GM12873 (cell line): ENCODE measurements at regions not wholly inside any gene's neighbourhood (a gene's known extent, or its start where the extent isn't known, plus 50 kb on each side); places are given as distances from the start of the nearest gene placed in this dataset.

ENCODE experiments used
- CTCF ChIP-seq: IDR thresholded peaks from 2 replicates; pipeline ENCODE4 v1.5.1; 2012; ENCODE audit warnings: low read depth, mild to moderate bottlenecking, moderate library complexity, low read length, control low read depth; ENCODE audit not compliant: insufficient read depth; ENCODE audit errors: missing control alignments

- TF ChIP-seq CTCF, result no peak
These were observed 76.7 kb upstream of the FAM9C start for GRCh38 chrX:13121020-13121555.

- TF ChIP-seq CTCF, result no peak
These were observed 75.6 kb upstream of the FAM9C start for GRCh38 chrX:13120017-13120416.

GRCh38 chrX:13119386-13119785 lies 75.0 kb upstream of the FAM9C start:
- no peak for TF ChIP-seq CTCF

- TF ChIP-seq CTCF, result no peak
These were observed 70.9 kb upstream of the FAM9C start for GRCh38 chrX:13115146-13115855.

GRCh38 chrX:13112499-13112898 lies 68.1 kb upstream of the FAM9C start:
- no peak for TF ChIP-seq CTCF

- no peak for TF ChIP-seq CTCF
These were observed 66.3 kb upstream of the FAM9C start for GRCh38 chrX:13110433-13111324.

- no peak for TF ChIP-seq CTCF
These were observed 65.4 kb upstream of the FAM9C start for GRCh38 chrX:13109817-13110216.
